ENCODE measurements at regions not wholly inside any gene's neighbourhood (a gene's known extent, or its start where the extent isn't known, plus 50 kb on each side); places are given as distances from the start of the nearest gene placed in this dataset.
A peak's percentile ranks its signal among the peaks of the same experiment; 100 is the strongest.

DNA sequence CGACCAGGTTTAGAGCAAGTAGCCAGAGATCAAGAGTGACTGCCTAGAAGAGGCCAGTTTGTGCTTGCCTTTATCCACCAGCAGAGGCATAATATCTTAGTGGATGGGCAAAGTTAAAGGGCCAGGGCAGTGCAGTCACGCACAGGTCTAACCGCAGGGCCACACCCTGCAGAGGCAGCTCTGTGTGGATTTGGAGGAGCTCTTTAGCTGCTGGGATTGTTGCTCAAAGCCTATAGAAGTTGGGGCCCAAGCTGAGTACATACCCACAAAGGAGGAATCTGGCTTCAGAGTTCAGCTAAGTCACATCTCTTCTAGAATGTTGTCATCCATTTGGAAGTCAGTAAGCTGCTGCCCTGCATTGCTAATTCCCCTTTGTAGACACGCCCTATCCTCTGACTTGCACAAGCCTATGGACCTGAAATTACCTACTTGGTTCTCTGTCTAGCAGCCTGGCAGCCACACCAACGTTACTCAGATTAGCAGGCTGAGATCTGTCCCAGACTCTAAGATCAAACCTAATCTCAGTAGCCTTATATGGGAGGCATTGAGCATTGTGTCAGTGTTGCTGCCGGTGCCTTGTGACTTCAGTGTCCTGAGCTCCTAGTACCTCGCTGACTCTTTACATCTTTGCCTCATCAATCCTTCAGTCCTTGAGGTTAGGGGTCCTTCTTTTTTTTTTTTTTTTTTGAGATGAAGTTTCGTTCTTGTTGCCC is 102.9 kb upstream of the STARD13 start:
- Histone ChIP-seq H4K8ac (replicated peaks; ENCODE audit: insufficient read length, low read depth, low read length) (no peak overlapping the region), H2AFZ (ENCODE audit: low read length) (no peak overlapping the region), H3K4me2 (ENCODE audit: insufficient read depth, insufficient read length, low read length) (no peak overlapping the region), H4K5ac (ENCODE audit: insufficient read length, low read depth, low read length) (no peak overlapping the region), H3K23ac (ENCODE audit: insufficient read length, low read depth, low read length) (no peak overlapping the region), H3T11ph (ENCODE audit: low read length) (no peak overlapping the region), H2BK5ac (ENCODE audit: insufficient read length, low read length) (no peak overlapping the region), H3K4me1 (ENCODE audit: insufficient read depth, low read length) (no peaks in the 10 kb centered on the region), H3K27ac (ENCODE audit: insufficient read length, low read depth, low read length) (no peak overlapping the region), H3K14ac (ENCODE audit: insufficient read depth, low read length) (no peak overlapping the region), H2BK15ac (ENCODE audit: low read depth, low read length) (no peak overlapping the region), H2BK12ac (ENCODE audit: insufficient read length, low read depth, low read length) (no peak overlapping the region), H2AK5ac (ENCODE audit: insufficient read length, low read length) (no peak overlapping the region), H3K79me2 (ENCODE audit: insufficient read depth, low read length) (no peaks in the 10 kb centered on the region), H3K9me3 (ENCODE audit: control insufficient read depth, low read depth, low read length) (no peaks in the 10 kb centered on the region), H3K56ac (ENCODE audit: insufficient read length, low read depth, low read length) (no peak overlapping the region), H3K27me3 (ENCODE audit: insufficient read depth, low read length) (no peaks in the 10 kb centered on the region), H2BK20ac (ENCODE audit: low read depth, low read length, poor library complexity, severe bottlenecking) (no peak overlapping the region), H4K91ac (ENCODE audit: insufficient read length, low read depth, low read length) (no peak overlapping the region), H3K4ac (ENCODE audit: low read depth, low read length) (no peak overlapping the region), H3K79me1 (ENCODE audit: insufficient read depth, low read depth, low read length, poor library complexity, severe bottlenecking) (no peaks in the 10 kb centered on the region), H3K18ac (ENCODE audit: insufficient read length, low read depth, low read length) (no peak overlapping the region), H3K9ac (ENCODE audit: extremely low read depth, insufficient read length, low read length) (no peak overlapping the region), H3K23me2 (ENCODE audit: insufficient read length, low read depth, low read length, poor library complexity, severe bottlenecking) (no peaks in the 10 kb centered on the region), H2BK120ac (ENCODE audit: low read depth, low read length, poor library complexity, severe bottlenecking) (no peak overlapping the region), H4K20me1 (ENCODE audit: control insufficient read depth, insufficient read depth, insufficient read length) (no peaks in the 10 kb centered on the region)
- Mint-ChIP-seq H3K4me3 (no peak overlapping the region), H3K36me3 (ENCODE audit: insufficient read depth in 1 of 3, low read depth in 3 of 3) (no peaks in the 10 kb centered on the region), H3K27me3 (ENCODE audit: low read depth) (no peaks in the 10 kb centered on the region), H3K9me3 (no peaks in the 10 kb centered on the region; a peak in 1 of 5 replicates), H3K4me1 (peaks cover 11 to 16% of the 10 kb centered on the region in 2 experiments), H3K27ac (no peak overlapping the region)
- no CpG with 5 or more reads among the region's 8 CpGs for WGBS (ENCODE audit: extremely low coverage, insufficient read length, low lambda C conversion rate)
- no peak for DNase-seq
- TF ChIP-seq CTCF (conservative IDR thresholded peaks at IDR 0.05): peak; percentile 48; the same call in 2 of the 3 replicates
